ENCODE measurements at regions not wholly inside any gene's neighbourhood (a gene's known extent, or its start where the extent isn't known, plus 50 kb on each side); places are given as distances from the start of the nearest gene placed in this dataset.

DNA sequence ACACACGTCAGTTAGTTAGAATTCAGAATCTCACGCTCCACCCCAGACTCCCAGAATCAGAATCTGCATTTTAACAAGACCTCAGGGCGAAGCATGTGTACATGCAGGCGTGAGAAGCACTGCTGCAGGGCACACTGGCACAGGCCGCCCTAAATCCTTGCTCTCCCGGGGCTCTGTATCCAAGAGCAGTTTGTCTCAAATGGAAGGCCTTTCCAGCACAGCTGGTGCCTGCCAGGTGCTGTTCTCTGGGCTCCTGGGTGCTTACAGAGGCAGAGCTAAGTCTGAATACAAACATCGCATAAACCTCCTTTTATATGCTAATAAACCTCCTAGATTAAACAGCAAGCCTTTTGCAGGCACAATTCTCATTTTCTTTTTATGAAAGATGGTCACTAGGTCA lies 119.1 kb upstream of the CD93 start:
- H3K9me3 Mint-ChIP-seq = no peaks in the 10 kb centered on the region
- no peaks in the 10 kb centered on the region for H3K79me2 ChIP-seq (replicated peaks; ENCODE audit: insufficient read depth)
- H3K4me3 Mint-ChIP-seq = peak overlapping the region; percentile 27; the same call in 2 of the 3 replicates
- TF ChIP-seq STAT1 (IDR thresholded peaks at IDR 0.05; ENCODE audit: unreplicated experiment) (no peak), ZNF114 (CRISPR knock-in tag; IDR thresholded peaks at IDR 0.05) (no peak)
- peak; percentile 50 for DNase-seq (ENCODE audit: low spot score)
- no peak overlapping the region for H3K4me3 ChIP-seq
- H3K27ac ChIP-seq (ENCODE audit: low read depth) = no peak overlapping the region
- 0 out of 2 replicates have a peak overlapping the region, but pooled peaks have one; percentile 65 for H2AFZ ChIP-seq
- peaks cover 31% of the 10 kb centered on the region for H3K4me1 Mint-ChIP-seq
- peak; percentile 74 for ATAC-seq
- peak overlapping the region; percentile 69 for H3K4me2 ChIP-seq
- H4K20me1 ChIP-seq (replicated peaks; ENCODE audit: insufficient read depth) = no peaks in the 10 kb centered on the region
- no peaks in the 10 kb centered on the region for H3K27me3 ChIP-seq (ENCODE audit: insufficient read depth)
- no peaks in the 10 kb centered on the region for H3K9me2 ChIP-seq (ENCODE audit: insufficient read depth)
- peaks cover 6% of the 10 kb centered on the region; the same call in 1 of the 2 replicates for H3F3A ChIP-seq (replicated peaks; ENCODE audit: low read depth)
- no peaks in the 10 kb centered on the region for H3K36me3 ChIP-seq (ENCODE audit: insufficient read depth)
- no peaks in the 10 kb centered on the region for H3K36me3 Mint-ChIP-seq (ENCODE audit: low read depth)
- H3K27ac Mint-ChIP-seq = no peak overlapping the region
- H3K4me1 ChIP-seq (ENCODE audit: insufficient read depth) = peaks cover 23% of the 10 kb centered on the region
- H3K27me3 Mint-ChIP-seq (ENCODE audit: insufficient read depth, low read depth, poor library complexity) = peaks cover 18% of the 10 kb centered on the region

GRCh38 chr20:23203951-23204730 lies 118.0 kb upstream of the CD93 start:
- Histone ChIP-seq H3K27me3 (ENCODE audit: insufficient read depth) (no peaks in the 10 kb centered on the region), H3F3A (replicated peaks; ENCODE audit: low read depth) (peaks cover 6% of the 10 kb centered on the region; the same call in 1 of the 2 replicates), H3K4me1 (ENCODE audit: insufficient read depth) (peaks cover 23% of the 10 kb centered on the region), H3K27ac (ENCODE audit: low read depth) (no peak overlapping the region), H4K20me1 (replicated peaks; ENCODE audit: insufficient read depth) (no peaks in the 10 kb centered on the region), H3K4me2 (peak overlapping the region; percentile 69; the same call in 1 of the 2 replicates), H3K9me2 (ENCODE audit: insufficient read depth) (no peaks in the 10 kb centered on the region), H3K36me3 (ENCODE audit: insufficient read depth) (no peaks in the 10 kb centered on the region), H2AFZ (0 out of 2 replicates have a peak overlapping the region, but pooled peaks have one; percentile 65), H3K79me2 (replicated peaks; ENCODE audit: insufficient read depth) (no peaks in the 10 kb centered on the region), H3K4me3 (0 out of 2 replicates have a peak overlapping the region, but pooled peaks have one; percentile 24)
- H3K9me3 Mint-ChIP-seq = no peaks in the 10 kb centered on the region
- ATAC-seq = no peak
- no peaks in the 10 kb centered on the region for H3K36me3 Mint-ChIP-seq (ENCODE audit: low read depth)
- no peak for TF ChIP-seq POLR2AphosphoS5 (IDR thresholded peaks at IDR 0.05; ENCODE audit: low read depth)
- TF ChIP-seq ZNF331 (CRISPR knock-in tag; IDR thresholded peaks at IDR 0.05; ENCODE audit: low read depth) = no peak
- TF ChIP-seq, protein P1, sequence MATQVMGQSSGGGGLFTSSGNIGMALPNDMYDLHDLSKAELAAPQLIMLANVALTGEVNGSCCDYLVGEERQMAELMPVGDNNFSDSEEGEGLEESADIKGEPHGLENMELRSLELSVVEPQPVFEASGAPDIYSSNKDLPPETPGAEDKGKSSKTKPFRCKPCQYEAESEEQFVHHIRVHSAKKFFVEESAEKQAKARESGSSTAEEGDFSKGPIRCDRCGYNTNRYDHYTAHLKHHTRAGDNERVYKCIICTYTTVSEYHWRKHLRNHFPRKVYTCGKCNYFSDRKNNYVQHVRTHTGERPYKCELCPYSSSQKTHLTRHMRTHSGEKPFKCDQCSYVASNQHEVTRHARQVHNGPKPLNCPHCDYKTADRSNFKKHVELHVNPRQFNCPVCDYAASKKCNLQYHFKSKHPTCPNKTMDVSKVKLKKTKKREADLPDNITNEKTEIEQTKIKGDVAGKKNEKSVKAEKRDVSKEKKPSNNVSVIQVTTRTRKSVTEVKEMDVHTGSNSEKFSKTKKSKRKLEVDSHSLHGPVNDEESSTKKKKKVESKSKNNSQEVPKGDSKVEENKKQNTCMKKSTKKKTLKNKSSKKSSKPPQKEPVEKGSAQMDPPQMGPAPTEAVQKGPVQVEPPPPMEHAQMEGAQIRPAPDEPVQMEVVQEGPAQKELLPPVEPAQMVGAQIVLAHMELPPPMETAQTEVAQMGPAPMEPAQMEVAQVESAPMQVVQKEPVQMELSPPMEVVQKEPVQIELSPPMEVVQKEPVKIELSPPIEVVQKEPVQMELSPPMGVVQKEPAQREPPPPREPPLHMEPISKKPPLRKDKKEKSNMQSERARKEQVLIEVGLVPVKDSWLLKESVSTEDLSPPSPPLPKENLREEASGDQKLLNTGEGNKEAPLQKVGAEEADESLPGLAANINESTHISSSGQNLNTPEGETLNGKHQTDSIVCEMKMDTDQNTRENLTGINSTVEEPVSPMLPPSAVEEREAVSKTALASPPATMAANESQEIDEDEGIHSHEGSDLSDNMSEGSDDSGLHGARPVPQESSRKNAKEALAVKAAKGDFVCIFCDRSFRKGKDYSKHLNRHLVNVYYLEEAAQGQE (IDR thresholded peaks at IDR 0.05; ENCODE audit: unreplicated experiment) = no peak
- TF ChIP-seq EZH2phosphoT487 (IDR thresholded peaks at IDR 0.05; ENCODE audit: unreplicated experiment) = no peak
- TF ChIP-seq, protein P2, sequence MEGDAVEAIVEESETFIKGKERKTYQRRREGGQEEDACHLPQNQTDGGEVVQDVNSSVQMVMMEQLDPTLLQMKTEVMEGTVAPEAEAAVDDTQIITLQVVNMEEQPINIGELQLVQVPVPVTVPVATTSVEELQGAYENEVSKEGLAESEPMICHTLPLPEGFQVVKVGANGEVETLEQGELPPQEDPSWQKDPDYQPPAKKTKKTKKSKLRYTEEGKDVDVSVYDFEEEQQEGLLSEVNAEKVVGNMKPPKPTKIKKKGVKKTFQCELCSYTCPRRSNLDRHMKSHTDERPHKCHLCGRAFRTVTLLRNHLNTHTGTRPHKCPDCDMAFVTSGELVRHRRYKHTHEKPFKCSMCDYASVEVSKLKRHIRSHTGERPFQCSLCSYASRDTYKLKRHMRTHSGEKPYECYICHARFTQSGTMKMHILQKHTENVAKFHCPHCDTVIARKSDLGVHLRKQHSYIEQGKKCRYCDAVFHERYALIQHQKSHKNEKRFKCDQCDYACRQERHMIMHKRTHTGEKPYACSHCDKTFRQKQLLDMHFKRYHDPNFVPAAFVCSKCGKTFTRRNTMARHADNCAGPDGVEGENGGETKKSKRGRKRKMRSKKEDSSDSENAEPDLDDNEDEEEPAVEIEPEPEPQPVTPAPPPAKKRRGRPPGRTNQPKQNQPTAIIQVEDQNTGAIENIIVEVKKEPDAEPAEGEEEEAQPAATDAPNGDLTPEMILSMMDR (conservative IDR thresholded peaks at IDR 0.05; ENCODE audit: low read depth in 2 of 2) = no peak
- TF ChIP-seq CREB1 (CRISPR knock-in tag; IDR thresholded peaks at IDR 0.05; ENCODE audit: low read depth) = no peak
- no peak for TF ChIP-seq STAT1 (IDR thresholded peaks at IDR 0.05; ENCODE audit: unreplicated experiment)
- peaks cover 18% of the 10 kb centered on the region for H3K27me3 Mint-ChIP-seq (ENCODE audit: insufficient read depth, low read depth, poor library complexity)
- no peak overlapping the region for H3K27ac Mint-ChIP-seq
- H3K4me1 Mint-ChIP-seq = peaks cover 31% of the 10 kb centered on the region
- DNase-seq (ENCODE audit: low spot score) = no peak
- peak overlapping the region; percentile 27; the same call in 2 of the 3 replicates for H3K4me3 Mint-ChIP-seq
